ENCODE measurements at regions not wholly inside any gene's neighbourhood (a gene's known extent, or its start where the extent isn't known, plus 50 kb on each side); places are given as distances from the start of the nearest gene placed in this dataset.

GRCh38 chr5:34545164-34545563 is 111.0 kb upstream of the RAI14 start:
- TF ChIP-seq, protein P1, sequence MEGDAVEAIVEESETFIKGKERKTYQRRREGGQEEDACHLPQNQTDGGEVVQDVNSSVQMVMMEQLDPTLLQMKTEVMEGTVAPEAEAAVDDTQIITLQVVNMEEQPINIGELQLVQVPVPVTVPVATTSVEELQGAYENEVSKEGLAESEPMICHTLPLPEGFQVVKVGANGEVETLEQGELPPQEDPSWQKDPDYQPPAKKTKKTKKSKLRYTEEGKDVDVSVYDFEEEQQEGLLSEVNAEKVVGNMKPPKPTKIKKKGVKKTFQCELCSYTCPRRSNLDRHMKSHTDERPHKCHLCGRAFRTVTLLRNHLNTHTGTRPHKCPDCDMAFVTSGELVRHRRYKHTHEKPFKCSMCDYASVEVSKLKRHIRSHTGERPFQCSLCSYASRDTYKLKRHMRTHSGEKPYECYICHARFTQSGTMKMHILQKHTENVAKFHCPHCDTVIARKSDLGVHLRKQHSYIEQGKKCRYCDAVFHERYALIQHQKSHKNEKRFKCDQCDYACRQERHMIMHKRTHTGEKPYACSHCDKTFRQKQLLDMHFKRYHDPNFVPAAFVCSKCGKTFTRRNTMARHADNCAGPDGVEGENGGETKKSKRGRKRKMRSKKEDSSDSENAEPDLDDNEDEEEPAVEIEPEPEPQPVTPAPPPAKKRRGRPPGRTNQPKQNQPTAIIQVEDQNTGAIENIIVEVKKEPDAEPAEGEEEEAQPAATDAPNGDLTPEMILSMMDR (IDR thresholded peaks at IDR 0.05; ENCODE audit: low read depth, low read length), result no peak
- TF ChIP-seq POLR2A (IDR thresholded peaks at IDR 0.05; ENCODE audit: extremely low read depth, insufficient read length), result no peak
- TF ChIP-seq, protein P2, sequence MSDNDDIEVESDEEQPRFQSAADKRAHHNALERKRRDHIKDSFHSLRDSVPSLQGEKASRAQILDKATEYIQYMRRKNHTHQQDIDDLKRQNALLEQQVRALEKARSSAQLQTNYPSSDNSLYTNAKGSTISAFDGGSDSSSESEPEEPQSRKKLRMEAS (IDR thresholded peaks at IDR 0.05; ENCODE audit: low read depth, low read length), result no peak
- no peak for TF ChIP-seq MYC (IDR thresholded peaks at IDR 0.05; ENCODE audit: low read depth, low read length)
